Ovary (tissue), 7 donors: ENCODE measurements at regions not wholly inside any gene's neighbourhood (a gene's known extent, or its start where the extent isn't known, plus 50 kb on each side); places are given as distances from the start of the nearest gene placed in this dataset.

Experiments
- DNase-seq, 5 donors: peaks; one replicate each; pipeline ENCODE4 v3.0.0-alpha.2; 2019 to 2020
- H3K27ac ChIP-seq, 2 donors: fragments of 200-600 bp; one replicate each; pipeline versions ENCODE4 v1.5.1 to v1.8.0; 2019 to 2022
- H3K27me3 ChIP-seq: fragments of 200-600 bp; one replicate; pipeline ENCODE4 v1.8.0; 2022
- H3K36me3 ChIP-seq: fragments of 200-600 bp; sonication (generic); one replicate; pipeline ENCODE4 v1.5.1; 2019
- H3K4me1 ChIP-seq: one replicate; pipeline ENCODE4 v1.8.1; 2013; ENCODE audit warnings: mild to moderate bottlenecking, moderate library complexity; ENCODE audit not compliant: insufficient read depth
- H3K4me3 ChIP-seq: fragments of 200-600 bp; sonication (generic); one replicate; pipeline ENCODE4 v1.5.1; 2017
- H3K9me3 ChIP-seq, 2 donors: fragments of 200-600 bp in 1 of 2; sonication (generic) in 1 of 2; one replicate each; pipeline versions ENCODE4 v1.5.1 to v1.8.1; 2013 to 2019; ENCODE audit warnings: mild to moderate bottlenecking in 1 of 2, moderate library complexity in 1 of 2
- EP300 ChIP-seq: sonication (generic); formaldehyde crosslinking; IDR thresholded peaks from one replicate; pipeline ENCODE4 v1.6.1; 2017; ENCODE audit warnings: antibody characterized with exemption
- POLR2A ChIP-seq: fragments of 450-650 bp; IDR thresholded peaks from one replicate; pipeline ENCODE4 v1.6.1; 2017; ENCODE audit warnings: antibody characterized with exemption, mild to moderate bottlenecking, moderate library complexity
- WGBS, 3 donors: extraction: QIAGEN DNeasy Blood & Tissue Kit in 1 of 3; methylation state at CpG; one replicate each; pipeline versions ENCODE4 v1.1.5 to v1.1.7; 2013 to 2017; 5-methylcytosine and 5-hydroxymethylcytosine counted together
- intact Hi-C, 4 donors: fragments of 100-400 bp; cut with DNase I; formaldehyde crosslinking; loops; one replicate each; pipeline versions ENCODE4 v1.11.0 to v1.15.1; 2022 to 2023
- TF ChIP-seq, protein P1 (sequence below), 3 donors: fragments of 450-650 bp in 2 of 3; fragments of 200-600 bp in 1 of 3; IDR thresholded peaks; one replicate each; pipeline versions ENCODE4 v1.5.1 to v1.8.0; 2016 to 2022; ENCODE audit warnings: antibody characterized with exemption in 3 of 3, mild to moderate bottlenecking in 1 of 3
- donor health status: DM: no; HTN: no; CAD: no; lungs with moderate emphysema.
- donor health status: DM: no; HTN: no; CAD: no.
- donor health status: Bipolar disorder and iron deficiency.
- donor health status: DM: no; HTN: no; CAD: no.
- donor health status: DM: yes; HTN: yes; CAD: no.

DNA sequence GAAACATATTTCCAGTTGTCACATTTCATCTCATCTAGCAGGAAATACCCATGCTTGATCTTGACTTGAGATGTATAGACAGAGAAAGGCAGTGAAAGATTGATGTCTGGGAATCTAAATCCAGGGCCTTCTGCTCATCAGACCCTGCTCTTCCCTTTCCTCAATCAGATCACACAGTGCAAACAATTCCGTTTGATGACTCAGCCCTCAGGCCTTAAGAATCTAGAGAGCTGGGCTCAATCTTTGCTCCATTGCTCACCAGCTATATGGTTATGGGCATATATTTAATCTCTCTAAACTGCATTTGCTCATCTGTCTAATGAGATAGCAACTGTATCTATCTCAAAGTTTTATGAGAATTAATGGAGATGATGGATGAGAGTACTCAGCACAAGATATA, 201.8 kb upstream of the CCDC196 start:
- Histone ChIP-seq H3K4me1 (no peaks in the 10 kb centered on the region), H3K27me3 (no peaks in the 10 kb centered on the region), H3K9me3 (no peaks in the 10 kb centered on the region), H3K4me3 (no peak overlapping the region), H3K36me3 (no peaks in the 10 kb centered on the region), H3K27ac (no peak overlapping the region)
- TF ChIP-seq, protein P1, sequence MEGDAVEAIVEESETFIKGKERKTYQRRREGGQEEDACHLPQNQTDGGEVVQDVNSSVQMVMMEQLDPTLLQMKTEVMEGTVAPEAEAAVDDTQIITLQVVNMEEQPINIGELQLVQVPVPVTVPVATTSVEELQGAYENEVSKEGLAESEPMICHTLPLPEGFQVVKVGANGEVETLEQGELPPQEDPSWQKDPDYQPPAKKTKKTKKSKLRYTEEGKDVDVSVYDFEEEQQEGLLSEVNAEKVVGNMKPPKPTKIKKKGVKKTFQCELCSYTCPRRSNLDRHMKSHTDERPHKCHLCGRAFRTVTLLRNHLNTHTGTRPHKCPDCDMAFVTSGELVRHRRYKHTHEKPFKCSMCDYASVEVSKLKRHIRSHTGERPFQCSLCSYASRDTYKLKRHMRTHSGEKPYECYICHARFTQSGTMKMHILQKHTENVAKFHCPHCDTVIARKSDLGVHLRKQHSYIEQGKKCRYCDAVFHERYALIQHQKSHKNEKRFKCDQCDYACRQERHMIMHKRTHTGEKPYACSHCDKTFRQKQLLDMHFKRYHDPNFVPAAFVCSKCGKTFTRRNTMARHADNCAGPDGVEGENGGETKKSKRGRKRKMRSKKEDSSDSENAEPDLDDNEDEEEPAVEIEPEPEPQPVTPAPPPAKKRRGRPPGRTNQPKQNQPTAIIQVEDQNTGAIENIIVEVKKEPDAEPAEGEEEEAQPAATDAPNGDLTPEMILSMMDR (IDR thresholded peaks at IDR 0.05): no peak
- TF ChIP-seq EP300 (no peak), POLR2A (no peak)
- no peak for DNase-seq
- intact Hi-C loops: no loop called here
- 42 to 59% (median 58%) methylated on average over 1 of the region's 1 CpG for WGBS, 3 donors

DNA sequence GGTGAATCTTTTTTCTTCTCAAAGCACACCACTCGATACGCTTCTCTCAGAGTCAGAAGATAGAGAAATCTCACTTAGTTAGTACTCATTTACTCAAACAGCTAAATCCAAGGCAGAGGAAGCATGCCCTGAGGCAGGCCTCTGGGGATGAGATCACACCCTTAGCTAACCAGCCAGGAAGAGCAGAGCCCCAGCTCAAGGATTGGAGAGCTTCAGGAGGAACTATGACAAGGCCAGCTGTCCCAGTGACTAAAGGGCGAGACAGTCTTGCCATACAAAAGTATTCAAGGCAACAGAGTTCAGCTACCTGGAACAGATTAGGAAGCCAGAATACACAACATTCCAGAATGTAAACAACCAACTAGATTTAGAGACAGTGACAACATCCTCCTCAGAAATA, 197.7 kb upstream of the CCDC196 start:
- H3K4me3 ChIP-seq: no peak overlapping the region
- DNase-seq: no peak
- TF ChIP-seq POLR2A: no peak
- no peak for TF ChIP-seq EP300
- TF ChIP-seq, protein P1 (IDR thresholded peaks at IDR 0.05): no peak
- intact Hi-C loops: no loop called here
- no peaks in the 10 kb centered on the region for H3K36me3 ChIP-seq
- 92 to 97% (median 97%) methylated on average over 3 of the region's 3 CpGs for WGBS, 3 donors
- no peaks in the 10 kb centered on the region for H3K9me3 ChIP-seq
- H3K27me3 ChIP-seq: no peaks in the 10 kb centered on the region
- no peak overlapping the region for H3K27ac ChIP-seq
- no peaks in the 10 kb centered on the region for H3K4me1 ChIP-seq

DNA sequence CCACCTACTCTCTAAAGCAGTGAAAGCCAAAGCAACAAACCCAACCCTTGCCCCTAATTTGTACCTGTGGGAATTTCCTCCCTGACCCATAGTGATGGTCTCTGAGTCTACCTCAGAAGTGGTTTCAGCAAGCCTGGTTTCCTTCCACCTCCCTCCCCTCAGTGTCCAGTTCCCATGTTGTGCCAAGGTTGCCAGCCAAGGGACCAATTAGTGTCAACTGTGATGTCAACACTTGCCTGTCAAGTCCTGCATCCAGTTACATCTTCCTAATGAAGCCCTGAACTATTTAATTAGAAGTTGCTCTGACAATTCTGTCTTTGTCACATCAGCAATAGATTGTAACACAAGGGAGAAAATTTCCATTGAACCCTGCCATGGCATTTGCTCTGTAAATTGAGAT, 194.4 kb upstream of the CCDC196 start:
- Histone ChIP-seq H3K36me3 (no peaks in the 10 kb centered on the region), H3K27me3 (no peaks in the 10 kb centered on the region), H3K9me3 (no peaks in the 10 kb centered on the region), H3K27ac (no peak overlapping the region), H3K4me3 (no peak overlapping the region), H3K4me1 (no peaks in the 10 kb centered on the region)
- intact Hi-C loops: no loop called here
- no peak for DNase-seq
- TF ChIP-seq, protein P1 (IDR thresholded peaks at IDR 0.05): no peak
- TF ChIP-seq EP300 (no peak), POLR2A (no peak)

DNA sequence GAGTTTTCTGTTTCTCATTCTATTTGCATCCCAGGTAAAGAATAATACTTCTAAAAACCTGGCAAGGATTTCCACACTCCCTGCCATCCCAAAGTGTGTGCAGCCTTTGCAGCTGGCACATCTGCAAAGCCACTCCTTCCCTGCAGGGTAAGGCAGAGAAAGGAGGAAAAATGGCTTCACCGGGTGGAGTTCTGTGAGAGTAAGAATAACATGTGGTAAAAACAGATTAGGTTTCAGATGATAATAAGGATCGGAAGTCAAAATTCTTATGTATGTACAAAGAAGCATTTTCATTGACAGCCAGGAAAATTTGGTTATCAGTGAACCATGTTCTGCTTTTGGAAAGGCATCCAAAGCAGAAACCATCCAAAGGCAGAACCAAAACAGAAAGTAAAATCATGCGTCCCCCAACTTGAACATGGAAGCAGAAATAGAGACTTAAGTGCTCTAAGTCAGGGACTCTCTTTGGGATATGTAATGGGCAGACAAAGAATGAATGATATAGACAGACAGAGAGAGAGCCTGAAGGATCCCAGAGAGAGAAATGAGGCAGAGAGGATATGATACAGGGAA, 192.6 kb upstream of the CCDC196 start:
- intact Hi-C loops: no loop called here
- Histone ChIP-seq H3K4me1 (no peaks in the 10 kb centered on the region), H3K4me3 (peak overlapping the region; percentile 2), H3K36me3 (no peaks in the 10 kb centered on the region), H3K27ac (no peak overlapping the region), H3K9me3 (no peaks in the 10 kb centered on the region), H3K27me3 (no peaks in the 10 kb centered on the region)
- WGBS, 3 donors: 8 to 29% (median 10%) methylated on average over 3 of the region's 3 CpGs
- no peak for TF ChIP-seq POLR2A
- no peak for DNase-seq

DNA sequence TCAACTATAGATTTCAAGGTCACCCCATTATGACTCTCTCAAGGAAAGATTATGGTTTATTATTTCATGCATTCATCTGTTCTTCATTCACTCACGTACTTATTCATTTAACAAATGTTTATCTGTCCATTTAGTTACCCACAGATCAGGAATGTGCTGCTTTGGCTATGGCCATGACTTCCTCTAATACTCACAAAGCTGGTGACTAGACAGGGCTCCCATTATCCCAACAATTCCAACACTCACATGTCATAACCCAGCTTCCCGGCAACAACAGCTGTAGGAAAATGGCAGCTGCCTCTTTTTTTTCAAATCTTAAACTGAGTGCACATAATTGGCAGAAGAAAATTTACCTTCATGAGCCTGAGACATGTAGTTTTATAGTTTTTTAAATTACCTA, 190.8 kb upstream of the CCDC196 start:
- no peak overlapping the region for H3K27ac ChIP-seq
- TF ChIP-seq EP300: no peak
- TF ChIP-seq, protein P1 (IDR thresholded peaks at IDR 0.05): no peak
- TF ChIP-seq POLR2A: no peak
- intact Hi-C loops: no loop called here
- DNase-seq: no peak
- H3K4me1 ChIP-seq: no peaks in the 10 kb centered on the region
- H3K4me3 ChIP-seq: no peak overlapping the region
- no peaks in the 10 kb centered on the region for H3K36me3 ChIP-seq
- H3K9me3 ChIP-seq: no peaks in the 10 kb centered on the region
- no peaks in the 10 kb centered on the region for H3K27me3 ChIP-seq
- 90 to 94% (median 92%) methylated on average over 2 of the region's 2 CpGs for WGBS, 3 donors
